HepG2 (cell line): ENCODE measurements at regions not wholly inside any gene's neighbourhood (a gene's known extent, or its start where the extent isn't known, plus 50 kb on each side); places are given as distances from the start of the nearest gene placed in this dataset.

Source experiments
- ATAC-seq: fragments of 200-7000 bp; cut with Tn5 transposase; 3 replicates; pipeline ENCODE4 v1.9.1; 2020; ENCODE audit warnings: mild to moderate bottlenecking, moderate library complexity
- BruUV-seq: library from RNA; stranded (reverse); fragments of 400-500 nt; replicated peaks from 2 replicates; lab custom pipeline; 2021; lab: Mats Ljungman, UMichigan
- CTCF ChIA-PET: fragments of 300-600 bp; formaldehyde crosslinking; extraction: SDS; loops from one replicate; lab custom pipeline; 2021; ENCODE audit warnings: low total read pairs, inconsistent platforms, low intra/inter-chr PET ratio; lab: Yijun Ruan, JAX
- POLR2A ChIA-PET: fragments of 350-600 bp; sonication (Branson Sonifier 250); formaldehyde crosslinking; loops from one replicate; lab custom pipeline; 2020; ENCODE audit warnings: antibody characterized with exemption, inconsistent platforms; lab: Yijun Ruan, JAX
- DNase-seq: peaks from one replicate; pipeline ENCODE4 v3.0.0-alpha.2; 2015; ENCODE audit warnings: low spot score
- FAIRE-seq: peaks from 3 replicates; lab custom pipeline; 2011; peaks lifted over from hg19 to GRCh38; lab: Jason Lieb, UNC
- H2AFZ ChIP-seq: one replicate; pipeline ENCODE4 v1.6.1; 2011; ENCODE audit warnings: low read length, inconsistent platforms
- H3K27ac ChIP-seq: fragments of 300-600 bp; 3 replicates; pipeline ENCODE4 v1.8.0; 2011; ENCODE audit warnings: mixed run types, mild to moderate bottlenecking, mixed read lengths, low read length, inconsistent platforms; ENCODE audit not compliant: insufficient read depth; ENCODE audit errors: extremely low read length
- H3K27me3 ChIP-seq, 2 experiments: fragments of 200-600 bp in 1 of 2; 2 replicates in 1 of 2; 3 replicates in 1 of 2; pipeline versions ENCODE4 v1.6.0 to v1.8.0; 2011; ENCODE audit warnings: low read length in 2 of 2, mild to moderate bottlenecking in 2 of 2, moderate library complexity in 2 of 2, inconsistent platforms in 1 of 2; ENCODE audit not compliant: insufficient read depth in 2 of 2, control insufficient read depth in 1 of 2
- H3K36me3 ChIP-seq, 2 experiments: fragments of 200-600 bp in 1 of 2; replicated peaks in 1 of 2; 2 replicates in 1 of 2; 3 replicates in 1 of 2; pipeline versions ENCODE4 v1.5.1 to v1.8.0; 2011; ENCODE audit warnings: low read length in 2 of 2, inconsistent platforms in 1 of 2; ENCODE audit not compliant: insufficient read depth in 2 of 2, control insufficient read depth in 1 of 2
- H3K4me1 ChIP-seq: 2 replicates; pipeline ENCODE4 v1.5.1; 2012; ENCODE audit warnings: low read length, inconsistent platforms; ENCODE audit not compliant: insufficient read depth
- H3K4me2 ChIP-seq: 2 replicates; pipeline ENCODE4 v1.6.0; 2011; ENCODE audit warnings: low read depth, low read length, inconsistent platforms
- H3K4me3 ChIP-seq, 3 experiments: fragments of 200-600 bp in 1 of 3; sonication (generic), shearing (Covaris generic) in 1 of 3; replicated peaks in 1 of 3; 2 replicates each; pipeline ENCODE4 v1.5.1; 2011 to 2016; ENCODE audit warnings: low read length in 3 of 3, inconsistent platforms in 2 of 3, low read depth in 2 of 3, mild to moderate bottlenecking in 2 of 3, control low read depth in 1 of 3, mixed read lengths in 1 of 3; ENCODE audit not compliant: insufficient read depth in 1 of 3
- H3K79me2 ChIP-seq: one replicate; pipeline ENCODE4 v1.6.1; 2011; ENCODE audit warnings: low read length, inconsistent platforms; ENCODE audit not compliant: insufficient read depth
- H3K9ac ChIP-seq: 2 replicates; pipeline ENCODE4 v1.6.0; 2011; ENCODE audit warnings: mild to moderate bottlenecking, low read depth, low read length, inconsistent platforms; ENCODE audit not compliant: insufficient read depth
- H3K9me3 ChIP-seq: 2 replicates; pipeline ENCODE4 v1.5.1; 2012; ENCODE audit warnings: mild to moderate bottlenecking, low read length
- H4K20me1 ChIP-seq: 2 replicates; pipeline ENCODE4 v1.6.0; 2011; ENCODE audit warnings: inconsistent platforms, mild to moderate bottlenecking, low read length, moderate library complexity; ENCODE audit not compliant: insufficient read depth
- FOXK2 ChIP-seq: fragments of 450-650 bp; IDR thresholded peaks from 2 replicates; pipeline ENCODE4 v1.6.1; 2016
- KDM5B ChIP-seq: sonication (generic); formaldehyde crosslinking; IDR thresholded peaks from 2 replicates; pipeline ENCODE4 v1.4.0; 2020; ENCODE audit warnings: missing genetic modification reagents, mild to moderate bottlenecking, borderline replicate concordance
- MAFF ChIP-seq: IDR thresholded peaks from 2 replicates; pipeline ENCODE4 v1.6.1; 2011; ENCODE audit warnings: low read depth, low read length, improper control_type of control experiment
- MAFK ChIP-seq, 2 experiments: IDR thresholded peaks in 1 of 2; conservative IDR thresholded peaks in 1 of 2; 2 replicates each; pipeline ENCODE4 v1.6.1; 2011; ENCODE audit warnings: improper control_type of control experiment in 2 of 2, low read length in 2 of 2
- PLSCR1 ChIP-seq: sonication (generic); formaldehyde crosslinking; IDR thresholded peaks from 2 replicates; pipeline ENCODE4 v1.5.0; 2020; ENCODE audit warnings: missing genetic modification reagents, mild to moderate bottlenecking, borderline replicate concordance
- SIX4 ChIP-seq: sonication (generic); formaldehyde crosslinking; IDR thresholded peaks from 2 replicates; pipeline ENCODE4 v1.4.0; 2020; ENCODE audit warnings: missing genetic modification reagents
- ZFP41 ChIP-seq: sonication (generic); formaldehyde crosslinking; IDR thresholded peaks from 2 replicates; pipeline ENCODE4 v1.4.0; 2020; ENCODE audit warnings: mild to moderate bottlenecking, missing genetic modification reagents, borderline replicate concordance
- ZNF276 ChIP-seq: sonication (generic); formaldehyde crosslinking; IDR thresholded peaks from 2 replicates; pipeline ENCODE4 v1.4.0; 2020; ENCODE audit warnings: mild to moderate bottlenecking, low read depth, missing genetic modification reagents
- ZNF296 ChIP-seq: sonication (generic); formaldehyde crosslinking; conservative IDR thresholded peaks from 2 replicates; pipeline ENCODE4 v1.5.0; 2020; ENCODE audit warnings: mild to moderate bottlenecking, missing genetic modification reagents
- ZNF432 ChIP-seq: sonication (generic); formaldehyde crosslinking; IDR thresholded peaks from 2 replicates; pipeline ENCODE4 v1.5.0; 2020; ENCODE audit warnings: missing genetic modification reagents, mild to moderate bottlenecking, borderline replicate concordance
- WGBS: methylation state at CpG from one replicate; pipeline ENCODE4 v1.1.6; 2017; ENCODE audit warnings: low lambda C conversion rate; 5-methylcytosine and 5-hydroxymethylcytosine counted together
- in situ Hi-C: cut with HindIII; loops from 2 replicates; pipeline ENCODE4 v1.10.0; 2017; ENCODE audit warnings: low pct_unique_long_range_greater_than_20kb; ENCODE audit not compliant: extremely low pct_ligation_motif_present
- intact Hi-C: fragments of 100-400 bp; cut with micrococcal nuclease; formaldehyde crosslinking; loops from one replicate; pipeline ENCODE4 v1.10.0; 2022; ENCODE audit not compliant: unreplicated experiment

GRCh38 chr13:83197316-83197715 is 685.0 kb downstream of the SLITRK1 start:
- Histone ChIP-seq H3K27me3 (no peaks in the 10 kb centered on the region), H3K27ac (no peak overlapping the region), H3K36me3 (no peaks in the 10 kb centered on the region), H2AFZ (no peak overlapping the region), H3K4me3 (no peak overlapping the region), H3K4me2 (no peak overlapping the region), H3K9me3 (peaks cover 15% of the 10 kb centered on the region), H3K9ac (no peak overlapping the region), H3K4me1 (no peaks in the 10 kb centered on the region), H3K79me2 (no peaks in the 10 kb centered on the region), H4K20me1 (no peaks in the 10 kb centered on the region)
- TF ChIP-seq MAFF (peak; percentile 79), PLSCR1 (CRISPR knock-in tag) (no peak), SIX4 (CRISPR knock-in tag) (no peak), ZNF432 (CRISPR knock-in tag) (no peak), FOXK2 (no peak), MAFK (conservative IDR thresholded peaks at IDR 0.05 in 1 of 2, IDR thresholded peaks at IDR 0.05 in 1 of 2; ENCODE audit: low read length in 2 of 2) (peak; percentile 76 to 85), ZNF296 (CRISPR knock-in tag) (no peak), ZNF276 (CRISPR knock-in tag) (no peak), ZFP41 (CRISPR knock-in tag) (no peak), KDM5B (CRISPR knock-in tag) (no peak)
- intact Hi-C loops, result no loop called here
- under 1% methylated on average over 3 of the region's 3 CpGs for WGBS
- DNase-seq (no peak), FAIRE-seq (no peak), ATAC-seq (no peak)
- BruUV-seq, result no TSS peak
- CTCF ChIA-PET, result no interaction called here
- POLR2A ChIA-PET, result no interaction called here
- in situ Hi-C loops, result no loop called here
